Osteocyte (in vitro differentiated cells): ENCODE measurements at regions not wholly inside any gene's neighbourhood (a gene's known extent, or its start where the extent isn't known, plus 50 kb on each side); places are given as distances from the start of the nearest gene placed in this dataset.

ENCODE experiments used
- DNase-seq: peaks from one replicate; pipeline ENCODE4 v3.0.0; 2021; ENCODE audit warnings: mixed read lengths; ENCODE audit not compliant: unreplicated experiment; ENCODE audit errors: extremely low spot score
- H3K27ac Mint-ChIP-seq: one replicate; pipeline ENCODE4 v1.8.0; 2021; ENCODE audit warnings: mild to moderate bottlenecking, mixed read lengths; ENCODE audit not compliant: unreplicated experiment
- H3K27me3 Mint-ChIP-seq: one replicate; pipeline ENCODE4 v1.8.0; 2021; ENCODE audit warnings: mixed read lengths; ENCODE audit not compliant: unreplicated experiment
- H3K36me3 Mint-ChIP-seq: one replicate; pipeline ENCODE4 v1.8.0; 2021; ENCODE audit warnings: mixed read lengths; ENCODE audit not compliant: unreplicated experiment
- H3K4me1 Mint-ChIP-seq: one replicate; pipeline ENCODE4 v1.8.0; 2021; ENCODE audit warnings: mixed read lengths; ENCODE audit not compliant: unreplicated experiment
- H3K4me3 Mint-ChIP-seq: one replicate; pipeline ENCODE4 v1.8.0; 2021; ENCODE audit warnings: mild to moderate bottlenecking, moderate library complexity, mixed read lengths; ENCODE audit not compliant: unreplicated experiment
- H3K9me3 Mint-ChIP-seq: one replicate; pipeline ENCODE4 v1.8.0; 2021; ENCODE audit warnings: mixed read lengths; ENCODE audit not compliant: unreplicated experiment
- TF ChIP-seq, protein P1 (sequence below): fragments of 200-600 bp; sonication (generic); IDR thresholded peaks from 2 replicates; pipeline ENCODE4 v1.5.0; 2021; ENCODE audit warnings: antibody characterized with exemption, mild to moderate bottlenecking, moderate library complexity

DNA sequence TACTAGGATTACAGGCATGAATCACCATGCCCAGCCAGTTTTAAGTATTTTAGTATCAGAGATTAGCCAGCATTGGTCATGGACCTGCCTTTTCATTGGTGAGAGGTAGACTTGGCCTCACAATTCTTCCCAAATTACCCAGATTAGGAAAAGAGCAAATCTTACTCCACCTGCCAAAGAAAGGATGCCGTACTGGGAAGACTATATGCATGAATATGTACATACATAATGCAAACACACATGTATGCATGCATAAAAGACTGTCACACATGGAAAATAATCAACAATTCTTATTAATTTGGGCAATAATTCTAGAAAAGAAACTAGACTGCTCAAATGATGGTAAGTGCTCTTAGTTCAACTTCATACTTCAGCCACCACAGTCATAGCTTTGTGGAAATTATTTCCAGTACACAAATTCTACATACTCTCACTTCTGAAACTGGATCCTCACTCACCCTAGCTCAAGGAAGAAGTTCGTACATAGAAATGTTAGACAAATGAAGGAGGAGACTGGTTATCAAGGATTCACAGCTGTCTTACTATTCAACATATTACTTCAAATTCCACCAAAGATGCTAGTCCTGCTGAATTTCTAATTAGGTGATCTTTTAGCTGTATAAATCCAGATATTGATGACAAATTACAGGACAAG is 73.7 kb downstream of the MINAR2 start:
- Mint-ChIP-seq H3K9me3 (no peaks in the 10 kb centered on the region), H3K4me1 (no peaks in the 10 kb centered on the region), H3K27ac (no peak overlapping the region), H3K27me3 (peaks cover 19% of the 10 kb centered on the region), H3K4me3 (no peak overlapping the region), H3K36me3 (no peaks in the 10 kb centered on the region)
- no peak for DNase-seq
- TF ChIP-seq, protein P1, sequence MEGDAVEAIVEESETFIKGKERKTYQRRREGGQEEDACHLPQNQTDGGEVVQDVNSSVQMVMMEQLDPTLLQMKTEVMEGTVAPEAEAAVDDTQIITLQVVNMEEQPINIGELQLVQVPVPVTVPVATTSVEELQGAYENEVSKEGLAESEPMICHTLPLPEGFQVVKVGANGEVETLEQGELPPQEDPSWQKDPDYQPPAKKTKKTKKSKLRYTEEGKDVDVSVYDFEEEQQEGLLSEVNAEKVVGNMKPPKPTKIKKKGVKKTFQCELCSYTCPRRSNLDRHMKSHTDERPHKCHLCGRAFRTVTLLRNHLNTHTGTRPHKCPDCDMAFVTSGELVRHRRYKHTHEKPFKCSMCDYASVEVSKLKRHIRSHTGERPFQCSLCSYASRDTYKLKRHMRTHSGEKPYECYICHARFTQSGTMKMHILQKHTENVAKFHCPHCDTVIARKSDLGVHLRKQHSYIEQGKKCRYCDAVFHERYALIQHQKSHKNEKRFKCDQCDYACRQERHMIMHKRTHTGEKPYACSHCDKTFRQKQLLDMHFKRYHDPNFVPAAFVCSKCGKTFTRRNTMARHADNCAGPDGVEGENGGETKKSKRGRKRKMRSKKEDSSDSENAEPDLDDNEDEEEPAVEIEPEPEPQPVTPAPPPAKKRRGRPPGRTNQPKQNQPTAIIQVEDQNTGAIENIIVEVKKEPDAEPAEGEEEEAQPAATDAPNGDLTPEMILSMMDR = no peak

DNA sequence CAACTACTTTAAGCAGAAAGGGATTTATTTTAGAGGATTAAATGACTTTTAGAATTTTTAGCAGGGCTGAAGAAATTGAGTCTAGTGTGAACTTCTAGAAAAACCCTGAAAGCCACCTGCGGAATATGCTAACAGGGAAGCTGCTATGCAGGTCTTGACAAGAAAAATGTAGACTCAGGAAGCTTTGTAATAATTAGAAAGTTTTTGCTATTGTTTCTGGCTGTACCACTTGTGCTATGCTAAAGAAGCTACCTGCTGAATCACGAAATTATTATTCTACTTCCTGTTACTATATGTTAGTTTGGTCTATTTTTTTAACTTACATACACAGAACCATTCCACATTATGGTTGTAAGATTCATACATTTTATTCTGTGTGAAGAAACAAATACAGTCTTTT is 74.0 kb upstream of the CHSY3 start:
- TF ChIP-seq, protein P1 = no peak
- no peak for DNase-seq
- Mint-ChIP-seq H3K36me3 (no peaks in the 10 kb centered on the region), H3K9me3 (no peaks in the 10 kb centered on the region), H3K27me3 (peaks cover 12% of the 10 kb centered on the region), H3K4me1 (no peaks in the 10 kb centered on the region), H3K4me3 (no peak overlapping the region), H3K27ac (no peak overlapping the region)

DNA sequence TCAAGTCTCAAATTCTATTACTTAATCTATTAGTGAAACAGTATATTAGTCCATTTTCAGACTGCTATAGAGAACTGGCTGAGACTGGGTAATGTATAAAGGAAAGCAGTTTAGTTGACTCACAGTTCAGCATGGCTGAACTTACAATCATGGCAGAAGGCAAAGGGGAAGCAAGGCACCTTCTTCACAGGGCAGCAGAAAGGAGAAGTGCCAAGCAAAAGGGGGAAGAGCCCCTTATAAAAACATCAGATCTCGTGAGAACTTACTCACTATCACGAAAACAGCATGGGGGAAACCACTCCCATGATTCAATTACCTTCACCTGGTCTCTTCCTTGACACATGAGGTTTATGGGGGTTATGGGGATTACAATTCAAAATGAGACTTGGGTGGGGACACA is 67.9 kb upstream of the CHSY3 start:
- no peak overlapping the region for H3K27ac Mint-ChIP-seq
- no peak overlapping the region for H3K4me3 Mint-ChIP-seq
- no peaks in the 10 kb centered on the region for H3K4me1 Mint-ChIP-seq
- no peaks in the 10 kb centered on the region for H3K36me3 Mint-ChIP-seq
- no peaks in the 10 kb centered on the region for H3K9me3 Mint-ChIP-seq
- H3K27me3 Mint-ChIP-seq = peaks cover 12% of the 10 kb centered on the region
- TF ChIP-seq, protein P1 = no peak
- DNase-seq = no peak

DNA sequence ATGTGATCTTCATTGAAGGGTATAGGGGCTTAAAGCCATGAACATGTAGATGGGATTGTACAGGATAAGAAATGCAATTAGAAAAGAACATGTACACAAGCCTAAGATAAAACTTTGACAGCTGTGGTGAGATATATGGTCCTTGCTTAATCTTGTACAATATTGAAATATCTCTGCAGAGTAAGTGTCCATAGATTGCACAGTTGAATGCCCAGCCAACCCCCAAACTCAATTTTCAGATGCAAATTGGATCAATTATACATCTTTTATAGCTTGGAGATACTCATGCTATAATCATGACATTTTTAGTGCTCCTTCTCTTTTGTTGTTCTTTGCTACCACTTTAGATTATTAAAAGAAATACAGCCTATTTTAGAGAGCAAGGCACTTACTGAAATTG is 59.5 kb upstream of the CHSY3 start:
- H3K27ac Mint-ChIP-seq = no peak overlapping the region
- no peaks in the 10 kb centered on the region for H3K4me1 Mint-ChIP-seq
- TF ChIP-seq, protein P1 = no peak
- no peaks in the 10 kb centered on the region for H3K36me3 Mint-ChIP-seq
- no peaks in the 10 kb centered on the region for H3K27me3 Mint-ChIP-seq
- no peak for DNase-seq
- no peaks in the 10 kb centered on the region for H3K9me3 Mint-ChIP-seq
- no peak overlapping the region for H3K4me3 Mint-ChIP-seq

DNA sequence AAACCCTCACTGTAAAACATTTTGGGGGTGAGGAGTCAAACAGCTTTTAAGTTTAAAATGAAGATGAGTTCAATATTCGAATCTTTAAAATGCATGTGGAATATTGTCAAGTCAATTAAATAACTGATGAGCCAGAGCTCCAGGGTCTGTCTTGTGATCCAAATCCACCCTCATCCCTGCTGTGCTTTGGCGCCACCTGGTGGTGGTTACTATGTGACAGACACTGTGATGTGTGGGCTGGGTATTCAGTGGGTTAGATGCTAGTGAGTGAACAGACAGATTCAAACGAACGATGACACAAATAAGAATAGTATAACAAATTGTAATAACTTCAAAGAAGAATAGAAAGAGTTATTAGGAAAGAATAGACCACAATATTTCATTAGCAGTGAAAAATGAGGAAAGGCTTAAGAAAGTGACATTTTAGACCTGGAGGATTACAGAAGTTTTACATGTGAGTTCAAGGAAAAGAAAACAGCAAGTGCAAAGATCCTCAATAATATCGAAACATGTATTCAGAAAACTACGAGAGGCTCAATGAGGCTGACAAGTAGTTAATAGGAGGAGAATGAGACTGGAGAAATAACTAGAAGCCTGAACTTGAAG is 51.4 kb upstream of the CHSY3 start:
- Mint-ChIP-seq H3K4me3 (no peak overlapping the region), H3K36me3 (no peaks in the 10 kb centered on the region), H3K27me3 (peaks cover 2% of the 10 kb centered on the region), H3K27ac (no peak overlapping the region), H3K9me3 (no peaks in the 10 kb centered on the region), H3K4me1 (peaks cover 5% of the 10 kb centered on the region)
- DNase-seq = peak; percentile 90
- TF ChIP-seq, protein P1 = peak; percentile 95
